ENCODE measurements at regions not wholly inside any gene's neighbourhood (a gene's known extent, or its start where the extent isn't known, plus 50 kb on each side); places are given as distances from the start of the nearest gene placed in this dataset.

DNA sequence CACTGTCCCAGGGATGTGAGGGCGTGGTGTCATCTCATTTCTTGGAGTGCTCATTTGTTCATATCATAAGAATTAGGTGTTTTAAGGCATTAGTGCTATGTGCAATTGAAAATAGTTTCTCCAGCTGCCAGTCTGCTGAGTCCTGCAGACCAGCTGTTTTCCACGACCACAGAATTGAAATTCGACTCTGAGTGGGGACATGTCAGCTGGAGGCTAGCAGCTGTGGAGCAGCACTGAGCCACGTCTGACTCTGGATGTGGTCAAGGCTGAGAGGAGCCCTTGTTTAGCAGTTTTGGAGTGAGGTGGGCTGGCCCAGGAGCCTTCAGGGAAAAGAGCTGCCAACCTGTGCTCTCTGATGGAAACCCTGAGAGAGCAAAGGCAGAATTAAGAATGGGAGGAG is 156.3 kb upstream of the GRB10 start:
- no peak for DNase-seq
- Mint-ChIP-seq H3K4me3 (ENCODE audit: low read depth, unreplicated experiment) (no peak overlapping the region), H3K9me3 (ENCODE audit: low read depth, unreplicated experiment) (peaks cover 5% of the 10 kb centered on the region), H3K27me3 (ENCODE audit: unreplicated experiment) (no peaks in the 10 kb centered on the region), H3K27ac (ENCODE audit: unreplicated experiment) (no peak overlapping the region), H3K36me3 (ENCODE audit: insufficient read depth, unreplicated experiment) (no peaks in the 10 kb centered on the region), H3K4me1 (ENCODE audit: low read depth, unreplicated experiment) (no peaks in the 10 kb centered on the region)
- intact Hi-C loops (cut with micrococcal nuclease; ENCODE audit: unreplicated experiment) = no loop called here
- CTCF ChIA-PET = no interaction called here
- no TSS peak for BruUV-seq (replicated peaks)
- TF ChIP-seq, protein P1, sequence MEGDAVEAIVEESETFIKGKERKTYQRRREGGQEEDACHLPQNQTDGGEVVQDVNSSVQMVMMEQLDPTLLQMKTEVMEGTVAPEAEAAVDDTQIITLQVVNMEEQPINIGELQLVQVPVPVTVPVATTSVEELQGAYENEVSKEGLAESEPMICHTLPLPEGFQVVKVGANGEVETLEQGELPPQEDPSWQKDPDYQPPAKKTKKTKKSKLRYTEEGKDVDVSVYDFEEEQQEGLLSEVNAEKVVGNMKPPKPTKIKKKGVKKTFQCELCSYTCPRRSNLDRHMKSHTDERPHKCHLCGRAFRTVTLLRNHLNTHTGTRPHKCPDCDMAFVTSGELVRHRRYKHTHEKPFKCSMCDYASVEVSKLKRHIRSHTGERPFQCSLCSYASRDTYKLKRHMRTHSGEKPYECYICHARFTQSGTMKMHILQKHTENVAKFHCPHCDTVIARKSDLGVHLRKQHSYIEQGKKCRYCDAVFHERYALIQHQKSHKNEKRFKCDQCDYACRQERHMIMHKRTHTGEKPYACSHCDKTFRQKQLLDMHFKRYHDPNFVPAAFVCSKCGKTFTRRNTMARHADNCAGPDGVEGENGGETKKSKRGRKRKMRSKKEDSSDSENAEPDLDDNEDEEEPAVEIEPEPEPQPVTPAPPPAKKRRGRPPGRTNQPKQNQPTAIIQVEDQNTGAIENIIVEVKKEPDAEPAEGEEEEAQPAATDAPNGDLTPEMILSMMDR (IDR thresholded peaks at IDR 0.05; ENCODE audit: unreplicated experiment) = no peak

DNA sequence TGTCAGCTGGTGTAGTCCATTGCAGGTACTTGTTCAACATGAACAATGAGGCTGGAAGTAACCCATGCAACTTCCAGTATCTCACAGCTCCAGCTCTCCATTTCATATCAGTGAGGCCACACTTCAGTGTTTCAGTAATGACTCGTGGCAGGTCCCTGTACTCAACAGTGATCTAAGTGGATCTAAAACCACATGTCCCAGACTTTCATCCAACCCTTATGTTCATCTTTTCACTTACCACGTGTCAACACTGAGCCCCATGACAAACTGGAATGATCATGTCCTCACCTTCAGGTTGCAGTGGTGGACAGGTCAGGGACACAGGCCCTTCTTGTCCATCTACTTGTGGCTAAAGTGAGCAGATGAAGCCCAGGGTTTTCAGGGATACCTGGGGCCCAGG is 155.0 kb upstream of the GRB10 start:
- Mint-ChIP-seq H3K4me3 (ENCODE audit: low read depth, unreplicated experiment) (no peak overlapping the region), H3K27me3 (ENCODE audit: unreplicated experiment) (no peaks in the 10 kb centered on the region), H3K36me3 (ENCODE audit: insufficient read depth, unreplicated experiment) (no peaks in the 10 kb centered on the region), H3K9me3 (ENCODE audit: low read depth, unreplicated experiment) (peaks cover 5% of the 10 kb centered on the region), H3K4me1 (ENCODE audit: low read depth, unreplicated experiment) (no peaks in the 10 kb centered on the region), H3K27ac (ENCODE audit: unreplicated experiment) (no peak overlapping the region)
- TF ChIP-seq, protein P1 (IDR thresholded peaks at IDR 0.05; ENCODE audit: unreplicated experiment) = no peak
- no peak for DNase-seq
- intact Hi-C loops (cut with micrococcal nuclease; ENCODE audit: unreplicated experiment) = no loop called here
- no TSS peak for BruUV-seq (replicated peaks)
- CTCF ChIA-PET = interaction anchor here (1.3 kb wide), 1 partner anchor 16 kb away, joined by 3 read pairs; no protein-coding TSS in a partner anchor

DNA sequence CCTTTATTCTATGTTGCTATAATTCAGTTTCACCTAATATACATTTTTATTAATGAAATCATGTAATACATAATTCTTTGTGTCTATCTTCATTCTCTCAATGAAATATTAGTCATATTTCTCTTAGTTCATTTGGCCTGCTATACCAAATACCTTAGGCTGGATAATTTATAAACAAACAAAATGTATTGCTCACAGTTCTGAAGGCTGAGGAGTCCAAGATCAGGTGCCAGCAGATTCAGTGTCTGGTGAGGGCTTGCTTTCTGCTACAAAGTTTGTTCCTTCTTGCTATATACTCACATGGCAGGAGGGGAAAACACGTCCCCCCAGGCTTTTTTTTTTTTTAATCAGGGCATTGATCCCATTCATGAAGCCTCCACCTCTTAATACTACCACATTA is 143.4 kb upstream of the GRB10 start:
- TF ChIP-seq, protein P1 (IDR thresholded peaks at IDR 0.05; ENCODE audit: unreplicated experiment) = no peak
- intact Hi-C loops (cut with micrococcal nuclease; ENCODE audit: unreplicated experiment) = no loop called here
- no peak overlapping the region for H3K4me3 Mint-ChIP-seq (ENCODE audit: low read depth, unreplicated experiment)
- CTCF ChIA-PET = interaction anchor here (0.8 kb wide), 1 partner anchor 88 kb away, joined by 3 read pairs; no protein-coding TSS in a partner anchor
- peaks cover 34% of the 10 kb centered on the region for H3K4me1 Mint-ChIP-seq (ENCODE audit: low read depth, unreplicated experiment)
- BruUV-seq (replicated peaks) = no TSS peak
- no peaks in the 10 kb centered on the region for H3K9me3 Mint-ChIP-seq (ENCODE audit: low read depth, unreplicated experiment)
- DNase-seq = no peak
- no peak overlapping the region for H3K27ac Mint-ChIP-seq (ENCODE audit: unreplicated experiment)
- no peaks in the 10 kb centered on the region for H3K36me3 Mint-ChIP-seq (ENCODE audit: insufficient read depth, unreplicated experiment)
- no peaks in the 10 kb centered on the region for H3K27me3 Mint-ChIP-seq (ENCODE audit: unreplicated experiment)

GRCh38 chr7:50923476-50923875 is 140.8 kb upstream of the GRB10 start:
- Mint-ChIP-seq H3K4me1 (ENCODE audit: low read depth, unreplicated experiment) (peaks cover 35% of the 10 kb centered on the region), H3K9me3 (ENCODE audit: low read depth, unreplicated experiment) (no peaks in the 10 kb centered on the region), H3K4me3 (ENCODE audit: low read depth, unreplicated experiment) (no peak overlapping the region), H3K27me3 (ENCODE audit: unreplicated experiment) (no peaks in the 10 kb centered on the region), H3K36me3 (ENCODE audit: insufficient read depth, unreplicated experiment) (no peaks in the 10 kb centered on the region), H3K27ac (ENCODE audit: unreplicated experiment) (no peak overlapping the region)
- intact Hi-C loops (cut with micrococcal nuclease; ENCODE audit: unreplicated experiment) = loop anchor here (5.0 kb wide), 1 partner anchor 39 kb away; no protein-coding TSS in a partner anchor
- DNase-seq = no peak
- CTCF ChIA-PET = no interaction called here
- TF ChIP-seq, protein P1 (IDR thresholded peaks at IDR 0.05; ENCODE audit: unreplicated experiment) = no peak
- no TSS peak for BruUV-seq (replicated peaks)
